Gastroesophageal sphincter (tissue), 4 donors: ENCODE measurements at regions not wholly inside any gene's neighbourhood (a gene's known extent, or its start where the extent isn't known, plus 50 kb on each side); places are given as distances from the start of the nearest gene placed in this dataset.
"Not testable (repeated sequence)": the region's sequence is repeated elsewhere in the genome, so short reads cannot be mapped to it uniquely, and the experiment has no call there.

Experiments used
- ATAC-seq: fragments of 150-250 bp; one replicate; pipeline ENCODE4 v1.9.1; 2016; ENCODE audit warnings: mild to moderate bottlenecking, moderate library complexity
- H3K27ac ChIP-seq, 4 donors: fragments of 200-600 bp; sonication (generic) in 3 of 4; 1 replicate in 3 of 4; 2 replicates in 1 of 4; pipeline ENCODE4 v1.5.1; 2016 to 2019
- H3K27me3 ChIP-seq: fragments of 200-600 bp; sonication (generic); one replicate; pipeline ENCODE4 v1.5.1; 2019
- H3K36me3 ChIP-seq, 2 donors: fragments of 200-600 bp; sonication (generic); one replicate each; pipeline ENCODE4 v1.5.1; 2019; ENCODE audit warnings: control low read depth in 1 of 2
- H3K4me1 ChIP-seq, 3 donors: fragments of 200-600 bp; sonication (generic); 1 replicate in 2 of 3; 2 replicates in 1 of 3; pipeline ENCODE4 v1.5.1; 2016 to 2019; ENCODE audit warnings: control low read depth in 2 of 3
- H3K4me3 ChIP-seq, 2 donors: fragments of 200-600 bp; sonication (generic); one replicate each; pipeline ENCODE4 v1.5.1; 2019; ENCODE audit warnings: mild to moderate bottlenecking in 1 of 2, moderate library complexity in 1 of 2
- H3K9me3 ChIP-seq, 3 donors: fragments of 200-600 bp; sonication (generic); one replicate each; pipeline ENCODE4 v1.5.1; 2017 to 2019; ENCODE audit warnings: control low read depth in 2 of 3
- EP300 ChIP-seq: sonication (generic); formaldehyde crosslinking; IDR thresholded peaks from one replicate; pipeline ENCODE4 v1.6.1; 2017; ENCODE audit warnings: antibody characterized with exemption, mild to moderate bottlenecking
- POLR2A ChIP-seq, 2 donors: fragments of 450-650 bp; IDR thresholded peaks; one replicate each; pipeline ENCODE4 v1.6.1; 2017; ENCODE audit warnings: antibody characterized with exemption in 2 of 2, mild to moderate bottlenecking in 2 of 2, moderate library complexity in 1 of 2
- POLR2AphosphoS5 ChIP-seq: sonication (generic); formaldehyde crosslinking; IDR thresholded peaks from one replicate; pipeline ENCODE4 v1.6.1; 2017; ENCODE audit warnings: antibody characterized with exemption
- WGBS, 2 donors: methylation state at CpG; one replicate each; pipeline ENCODE4 v1.1.5; 2018; ENCODE audit warnings: low coverage in 1 of 2; 5-methylcytosine and 5-hydroxymethylcytosine counted together
- TF ChIP-seq, protein P1 (sequence below), 4 experiments: fragments of 200-600 bp in 2 of 4; fragments of 450-650 bp in 2 of 4; sonication (generic) in 1 of 4; IDR thresholded peaks; one replicate each; pipeline ENCODE4 v1.5.1; 2017 to 2019; ENCODE audit warnings: antibody characterized with exemption in 4 of 4, mild to moderate bottlenecking in 2 of 4, moderate library complexity in 2 of 4

DNA sequence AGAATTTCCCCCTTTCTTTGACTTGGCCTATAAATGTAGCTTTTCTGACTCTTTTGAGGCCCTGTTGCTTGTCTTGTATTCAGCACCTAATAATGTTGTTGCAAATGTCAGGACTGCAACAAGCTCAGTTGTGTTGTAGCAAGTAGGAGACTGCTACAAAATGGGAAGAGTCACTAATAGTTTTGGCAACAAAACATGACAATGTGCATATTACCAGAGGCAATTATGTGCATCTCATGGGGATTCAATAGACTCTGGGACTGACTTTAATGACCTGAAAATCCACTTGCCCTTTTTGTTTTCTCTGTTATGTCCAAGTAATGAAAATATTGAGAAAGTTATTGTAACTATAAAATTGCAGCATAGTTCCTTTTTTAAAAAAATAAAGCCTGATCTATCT, 368.4 kb downstream of the OSTF1 start:
- Histone ChIP-seq H3K9me3 (no peaks in the 10 kb centered on the region), H3K4me3 (no peak overlapping the region), H3K27me3 (no peaks in the 10 kb centered on the region), H3K27ac (no peak overlapping the region), H3K4me1 (peaks cover 0 to 8% (median 0%) of the 10 kb centered on the region in 3 donors), H3K36me3 (no peaks in the 10 kb centered on the region)
- TF ChIP-seq POLR2A (IDR thresholded peaks at IDR 0.05) (no peak), POLR2AphosphoS5 (no peak), EP300 (no peak)
- TF ChIP-seq, protein P1, sequence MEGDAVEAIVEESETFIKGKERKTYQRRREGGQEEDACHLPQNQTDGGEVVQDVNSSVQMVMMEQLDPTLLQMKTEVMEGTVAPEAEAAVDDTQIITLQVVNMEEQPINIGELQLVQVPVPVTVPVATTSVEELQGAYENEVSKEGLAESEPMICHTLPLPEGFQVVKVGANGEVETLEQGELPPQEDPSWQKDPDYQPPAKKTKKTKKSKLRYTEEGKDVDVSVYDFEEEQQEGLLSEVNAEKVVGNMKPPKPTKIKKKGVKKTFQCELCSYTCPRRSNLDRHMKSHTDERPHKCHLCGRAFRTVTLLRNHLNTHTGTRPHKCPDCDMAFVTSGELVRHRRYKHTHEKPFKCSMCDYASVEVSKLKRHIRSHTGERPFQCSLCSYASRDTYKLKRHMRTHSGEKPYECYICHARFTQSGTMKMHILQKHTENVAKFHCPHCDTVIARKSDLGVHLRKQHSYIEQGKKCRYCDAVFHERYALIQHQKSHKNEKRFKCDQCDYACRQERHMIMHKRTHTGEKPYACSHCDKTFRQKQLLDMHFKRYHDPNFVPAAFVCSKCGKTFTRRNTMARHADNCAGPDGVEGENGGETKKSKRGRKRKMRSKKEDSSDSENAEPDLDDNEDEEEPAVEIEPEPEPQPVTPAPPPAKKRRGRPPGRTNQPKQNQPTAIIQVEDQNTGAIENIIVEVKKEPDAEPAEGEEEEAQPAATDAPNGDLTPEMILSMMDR (IDR thresholded peaks at IDR 0.05): no peak
- ATAC-seq: no peak

DNA sequence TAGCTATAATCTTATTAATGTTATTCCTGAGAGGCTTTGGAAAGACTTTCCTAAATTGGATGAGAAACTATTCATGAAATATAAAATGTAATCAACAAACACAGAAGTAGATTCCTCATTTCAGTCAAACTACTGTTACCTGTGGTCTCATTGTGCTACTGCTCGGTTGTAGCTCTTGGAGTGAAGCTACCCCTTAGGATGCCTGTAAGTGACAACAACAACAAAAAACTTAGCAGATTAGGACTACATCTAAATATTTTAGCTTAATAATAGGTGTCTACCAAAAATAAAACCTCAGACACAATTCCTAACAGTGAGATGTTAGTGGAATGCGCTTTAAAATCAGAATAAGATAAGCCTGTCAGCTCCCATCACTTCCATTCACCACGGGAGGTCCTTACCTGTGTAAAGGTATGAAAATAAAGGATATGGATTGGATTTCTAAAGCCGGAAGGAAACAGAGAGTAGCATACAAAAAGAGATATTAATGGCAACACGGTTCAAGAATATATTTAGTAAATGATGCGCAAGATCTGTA, 369.2 kb downstream of the OSTF1 start:
- no peak for ATAC-seq
- Histone ChIP-seq H3K36me3 (no peaks in the 10 kb centered on the region), H3K27me3 (no peaks in the 10 kb centered on the region), H3K4me1 (peaks cover 0 to 5% (median 0%) of the 10 kb centered on the region in 3 donors), H3K27ac (no peak overlapping the region), H3K9me3 (no peaks in the 10 kb centered on the region), H3K4me3 (no peak overlapping the region)
- WGBS, 2 donors: 66 to 79% methylated on average over 6 of the region's 6 CpGs
- TF ChIP-seq EP300 (no peak), POLR2AphosphoS5 (no peak), POLR2A (IDR thresholded peaks at IDR 0.05) (no peak)

DNA sequence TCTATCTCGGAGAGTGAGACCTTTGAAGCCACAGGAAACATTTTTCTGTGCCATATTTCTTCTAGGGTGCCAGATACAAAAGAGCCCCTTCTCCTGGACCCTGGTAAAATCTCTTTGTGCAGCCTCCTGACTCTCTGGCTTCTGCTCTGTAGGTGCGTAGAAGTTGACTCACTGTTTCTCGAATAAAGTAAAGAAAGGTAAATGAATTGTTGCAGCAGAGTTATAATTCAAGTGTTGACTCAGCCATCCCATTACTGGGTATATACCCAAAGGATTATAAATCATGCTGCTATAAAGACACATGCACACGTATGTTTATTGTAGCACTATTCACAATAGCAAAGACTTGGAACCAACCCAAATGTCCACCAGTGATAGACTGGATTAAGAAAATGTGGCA, 371.0 kb downstream of the OSTF1 start:
- not testable (repeated sequence) for H3K36me3 ChIP-seq, H3K9me3 ChIP-seq, H3K27ac ChIP-seq, H3K27me3 ChIP-seq, H3K4me1 ChIP-seq, ATAC-seq, H3K4me3 ChIP-seq
- WGBS, 2 donors: 45 to 58% methylated on average over 3 to 4 of the region's 4 CpGs

DNA sequence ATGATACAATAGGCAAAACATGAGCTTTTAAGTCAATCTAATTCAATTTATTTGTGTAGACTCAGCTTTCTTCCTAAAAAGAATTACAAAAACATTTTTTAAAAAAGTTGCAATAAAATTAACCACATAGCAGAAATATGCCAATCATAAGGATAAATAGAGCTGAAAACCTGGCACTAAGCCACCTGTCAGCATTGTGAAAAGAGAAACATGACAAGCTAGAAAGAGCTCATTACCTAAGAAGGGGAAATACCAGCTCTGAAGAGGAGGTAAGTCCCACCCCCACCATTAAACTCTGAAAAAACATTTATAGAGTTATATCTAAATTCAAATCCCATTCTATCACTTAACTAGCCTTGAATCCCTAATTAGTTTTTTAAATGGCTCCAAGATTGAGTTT, 372.9 kb downstream of the OSTF1 start:
- TF ChIP-seq EP300: no peak
- TF ChIP-seq, protein P1 (IDR thresholded peaks at IDR 0.05): no peak
- TF ChIP-seq POLR2AphosphoS5: no peak
- TF ChIP-seq POLR2A (IDR thresholded peaks at IDR 0.05): no peak
- Histone ChIP-seq H3K4me3 (no peak overlapping the region), H3K36me3 (no peaks in the 10 kb centered on the region), H3K9me3 (no peaks in the 10 kb centered on the region), H3K27ac (no peak overlapping the region), H3K4me1 (peaks cover 0 to 4% (median 0%) of the 10 kb centered on the region in 3 donors), H3K27me3 (no peaks in the 10 kb centered on the region)
- no peak for ATAC-seq

DNA sequence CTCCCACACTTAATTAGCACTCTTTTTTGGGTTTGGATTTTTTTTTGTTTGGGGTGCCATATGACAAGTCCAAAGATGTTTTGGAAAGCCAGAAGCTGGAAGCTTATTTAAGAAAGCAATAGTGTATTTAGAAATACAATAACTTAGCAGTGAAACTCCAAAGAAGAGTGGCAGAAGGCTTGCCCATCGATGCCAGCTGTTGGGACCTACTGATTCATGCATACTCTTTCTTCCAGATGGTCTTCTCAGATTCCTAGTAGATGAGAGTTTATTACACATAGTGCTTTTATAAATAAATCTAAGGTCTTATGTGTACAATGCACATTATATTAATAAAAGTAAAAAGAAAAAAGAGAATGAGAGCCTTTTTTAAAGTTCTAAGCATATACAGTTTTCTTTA, 374.6 kb downstream of the OSTF1 start:
- H3K27ac ChIP-seq: no peak overlapping the region
- TF ChIP-seq, protein P1 (IDR thresholded peaks at IDR 0.05): no peak
- TF ChIP-seq POLR2A (IDR thresholded peaks at IDR 0.05) (no peak), EP300 (no peak)
- WGBS, 2 donors: 69 to 78% methylated on average over 1 of the region's 1 CpG
- no peak overlapping the region for H3K4me3 ChIP-seq
- no peaks in the 10 kb centered on the region for H3K4me1 ChIP-seq
- H3K36me3 ChIP-seq: no peaks in the 10 kb centered on the region
- H3K27me3 ChIP-seq: no peaks in the 10 kb centered on the region
- H3K9me3 ChIP-seq: no peaks in the 10 kb centered on the region
- ATAC-seq: no peak

DNA sequence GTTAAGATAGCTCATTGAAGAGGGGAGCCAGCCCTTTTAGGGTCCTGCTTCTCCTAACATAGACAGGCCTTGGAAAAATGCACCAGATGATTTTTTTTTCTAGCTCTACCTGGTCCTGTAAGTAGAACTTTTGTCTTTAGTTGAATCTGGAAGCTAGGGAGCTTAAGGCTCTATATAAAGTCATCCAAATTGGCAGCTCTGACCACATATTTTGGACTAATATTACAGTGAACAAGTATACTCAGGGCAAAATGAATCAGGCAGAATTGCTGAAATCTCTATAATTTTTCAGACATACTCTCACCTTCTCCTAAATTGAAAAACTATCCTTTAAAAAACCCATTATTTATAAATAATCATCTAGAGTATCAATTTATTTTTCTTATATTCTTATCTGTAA, 375.6 kb downstream of the OSTF1 start:
- TF ChIP-seq POLR2A (IDR thresholded peaks at IDR 0.05) (no peak), EP300 (no peak), POLR2AphosphoS5 (no peak)
- TF ChIP-seq, protein P1 (IDR thresholded peaks at IDR 0.05): no peak
- Histone ChIP-seq H3K27ac (no peak overlapping the region), H3K27me3 (no peaks in the 10 kb centered on the region), H3K36me3 (no peaks in the 10 kb centered on the region), H3K9me3 (no peaks in the 10 kb centered on the region), H3K4me1 (no peaks in the 10 kb centered on the region), H3K4me3 (no peak overlapping the region)
- ATAC-seq: peak; percentile 43
